Fibroblast of lung (primary cell): ENCODE measurements at regions not wholly inside any gene's neighbourhood (a gene's known extent, or its start where the extent isn't known, plus 50 kb on each side); places are given as distances from the start of the nearest gene placed in this dataset.

Source experiments
- DNase-seq, 2 donors: peaks; one replicate each; pipeline versions ENCODE4 v3.0.0 to v3.0.0-alpha.2; 2010; ENCODE audit warnings: low read depth in 2 of 2
- H2AFZ ChIP-seq: 2 replicates; pipeline ENCODE4 v1.5.1; 2012; ENCODE audit warnings: low read length, control low read depth, inconsistent platforms
- H3K27ac ChIP-seq: 2 replicates; pipeline ENCODE4 v1.5.1; 2011; ENCODE audit warnings: low read length, control low read depth; ENCODE audit not compliant: insufficient read depth
- H3K27me3 ChIP-seq: 2 replicates; pipeline ENCODE4 v1.5.1; 2011; ENCODE audit warnings: mild to moderate bottlenecking, low read length; ENCODE audit not compliant: control insufficient read depth, insufficient read depth
- H3K36me3 ChIP-seq: 2 replicates; pipeline ENCODE4 v1.5.1; 2011; ENCODE audit warnings: low read length; ENCODE audit not compliant: control insufficient read depth, insufficient read depth
- H3K4me1 ChIP-seq: 2 replicates; pipeline ENCODE4 v1.5.1; 2011; ENCODE audit warnings: low read length; ENCODE audit not compliant: control insufficient read depth, insufficient read depth; ENCODE audit errors: extremely low read depth
- H3K4me2 ChIP-seq: 2 replicates; pipeline ENCODE4 v1.5.1; 2011; ENCODE audit warnings: low read length, control low read depth; ENCODE audit not compliant: insufficient read depth; ENCODE audit errors: extremely low read depth
- H3K4me3 ChIP-seq, 4 experiments: fragments of 200-600 bp in 1 of 4; sonication (generic) in 1 of 4; replicated peaks in 1 of 4; 2 replicates each; pipeline ENCODE4 v1.5.1; 2011 to 2016; ENCODE audit warnings: low read length in 4 of 4, low read depth in 3 of 4, mild to moderate bottlenecking in 3 of 4, control low read depth in 2 of 4, inconsistent platforms in 1 of 4, mixed read lengths in 1 of 4; ENCODE audit not compliant: insufficient read depth in 1 of 4; ENCODE audit errors: control extremely low read depth in 1 of 4
- H3K79me2 ChIP-seq: 2 replicates; pipeline ENCODE4 v1.5.1; 2012; ENCODE audit warnings: mild to moderate bottlenecking, low read length, inconsistent platforms; ENCODE audit not compliant: control insufficient read depth, insufficient read depth
- H3K9ac ChIP-seq: 2 replicates; pipeline ENCODE4 v1.5.1; 2011; ENCODE audit warnings: mild to moderate bottlenecking, low read length, control low read depth; ENCODE audit not compliant: insufficient read depth
- H3K9me3 ChIP-seq: 2 replicates; pipeline ENCODE4 v1.5.1; 2012; ENCODE audit warnings: low read depth, low read length; ENCODE audit not compliant: control insufficient read depth, insufficient read depth
- H4K20me1 ChIP-seq: 2 replicates; pipeline ENCODE4 v1.5.1; 2011; ENCODE audit warnings: low read length; ENCODE audit not compliant: control insufficient read depth, insufficient read depth; ENCODE audit errors: extremely low read depth
- EZH2 ChIP-seq: IDR thresholded peaks from 2 replicates; pipeline ENCODE4 v1.5.1; 2012; ENCODE audit warnings: low read length, control low read depth, mild to moderate bottlenecking; ENCODE audit errors: missing control alignments
- TF ChIP-seq, protein P1 (sequence below), 2 donors: IDR thresholded peaks in 1 of 2; conservative IDR thresholded peaks in 1 of 2; 1 replicate in 1 of 2; 2 replicates in 1 of 2; pipeline ENCODE4 v1.5.1; 2011 to 2012; ENCODE audit warnings: low read length in 2 of 2, control low read depth in 1 of 2, inconsistent platforms in 1 of 2, low read depth in 1 of 2, mild to moderate bottlenecking in 1 of 2

DNA sequence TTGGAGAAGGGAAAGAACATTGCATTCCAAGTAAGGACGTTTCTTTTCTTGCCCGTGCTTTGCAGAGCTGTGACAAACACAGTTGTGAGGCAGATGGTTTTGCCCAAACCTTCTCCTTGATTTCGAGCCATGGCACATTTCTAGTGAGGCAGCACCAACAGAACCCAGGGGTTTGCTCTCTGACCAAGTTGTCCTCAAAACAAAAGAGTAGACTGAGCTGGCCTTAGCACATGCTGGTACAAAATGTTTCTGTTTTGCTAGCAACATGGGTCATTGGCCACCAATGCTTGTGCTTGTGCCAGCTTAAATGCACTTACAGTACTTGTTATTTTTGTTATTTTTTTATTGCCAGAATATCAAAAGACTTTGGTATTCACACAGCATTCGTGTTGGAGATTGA is 328.8 kb downstream of the GADD45G start:
- no peak for DNase-seq
- Histone ChIP-seq H2AFZ (no peak overlapping the region), H3K4me2 (no peak overlapping the region)

GRCh38 chr9:89935115-89935514 is 330.3 kb downstream of the GADD45G start:
- Histone ChIP-seq H3K27ac (no peak overlapping the region), H3K9ac (no peak overlapping the region), H3K27me3 (no peaks in the 10 kb centered on the region), H3K4me2 (no peak overlapping the region), H4K20me1 (no peaks in the 10 kb centered on the region), H3K4me3 (no peak overlapping the region), H3K79me2 (no peaks in the 10 kb centered on the region), H3K36me3 (no peaks in the 10 kb centered on the region), H2AFZ (no peak overlapping the region), H3K9me3 (no peaks in the 10 kb centered on the region), H3K4me1 (peaks cover under 1% of the 10 kb centered on the region)
- TF ChIP-seq, protein P1, sequence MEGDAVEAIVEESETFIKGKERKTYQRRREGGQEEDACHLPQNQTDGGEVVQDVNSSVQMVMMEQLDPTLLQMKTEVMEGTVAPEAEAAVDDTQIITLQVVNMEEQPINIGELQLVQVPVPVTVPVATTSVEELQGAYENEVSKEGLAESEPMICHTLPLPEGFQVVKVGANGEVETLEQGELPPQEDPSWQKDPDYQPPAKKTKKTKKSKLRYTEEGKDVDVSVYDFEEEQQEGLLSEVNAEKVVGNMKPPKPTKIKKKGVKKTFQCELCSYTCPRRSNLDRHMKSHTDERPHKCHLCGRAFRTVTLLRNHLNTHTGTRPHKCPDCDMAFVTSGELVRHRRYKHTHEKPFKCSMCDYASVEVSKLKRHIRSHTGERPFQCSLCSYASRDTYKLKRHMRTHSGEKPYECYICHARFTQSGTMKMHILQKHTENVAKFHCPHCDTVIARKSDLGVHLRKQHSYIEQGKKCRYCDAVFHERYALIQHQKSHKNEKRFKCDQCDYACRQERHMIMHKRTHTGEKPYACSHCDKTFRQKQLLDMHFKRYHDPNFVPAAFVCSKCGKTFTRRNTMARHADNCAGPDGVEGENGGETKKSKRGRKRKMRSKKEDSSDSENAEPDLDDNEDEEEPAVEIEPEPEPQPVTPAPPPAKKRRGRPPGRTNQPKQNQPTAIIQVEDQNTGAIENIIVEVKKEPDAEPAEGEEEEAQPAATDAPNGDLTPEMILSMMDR (conservative IDR thresholded peaks at IDR 0.05 in 1 of 2, IDR thresholded peaks at IDR 0.05 in 1 of 2; ENCODE audit: low read depth in 1 of 2, low read length in 2 of 2) = no peak
- no peak for TF ChIP-seq EZH2
- no peak for DNase-seq

More for the DNA sequence above, 328.8 kb downstream of the GADD45G start:
- H3K27ac ChIP-seq = no peak overlapping the region
- H4K20me1 ChIP-seq = no peaks in the 10 kb centered on the region
- H3K4me1 ChIP-seq = peaks cover 4% of the 10 kb centered on the region
- TF ChIP-seq, protein P1 (conservative IDR thresholded peaks at IDR 0.05 in 1 of 2, IDR thresholded peaks at IDR 0.05 in 1 of 2; ENCODE audit: low read depth in 1 of 2, low read length in 2 of 2) = no peak
- no peak for TF ChIP-seq EZH2
- no peak overlapping the region for H3K9ac ChIP-seq
- H3K4me3 ChIP-seq = no peak overlapping the region
- no peaks in the 10 kb centered on the region for H3K36me3 ChIP-seq
- H3K9me3 ChIP-seq = no peaks in the 10 kb centered on the region
- H3K79me2 ChIP-seq = no peaks in the 10 kb centered on the region
- no peaks in the 10 kb centered on the region for H3K27me3 ChIP-seq

GRCh38 chr9:89935801-89936200 is 331.0 kb downstream of the GADD45G start:
- TF ChIP-seq EZH2 = no peak
- TF ChIP-seq, protein P1 (conservative IDR thresholded peaks at IDR 0.05 in 1 of 2, IDR thresholded peaks at IDR 0.05 in 1 of 2; ENCODE audit: low read depth in 1 of 2, low read length in 2 of 2) = no peak
- Histone ChIP-seq H2AFZ (no peak overlapping the region), H3K36me3 (no peaks in the 10 kb centered on the region), H3K9me3 (no peaks in the 10 kb centered on the region), H3K27ac (no peak overlapping the region), H3K4me2 (no peak overlapping the region), H3K4me1 (peaks cover under 1% of the 10 kb centered on the region), H3K27me3 (no peaks in the 10 kb centered on the region), H3K4me3 (no peak overlapping the region), H3K9ac (no peak overlapping the region), H4K20me1 (no peaks in the 10 kb centered on the region), H3K79me2 (no peaks in the 10 kb centered on the region)
- DNase-seq = no peak
